Panc1 (cell line): ENCODE measurements at regions not wholly inside any gene's neighbourhood (a gene's known extent, or its start where the extent isn't known, plus 50 kb on each side); places are given as distances from the start of the nearest gene placed in this dataset.

Experiments used
- ATAC-seq: fragments of 200-7000 bp; cut with Tn5 transposase; 2 replicates; pipeline ENCODE4 v1.9.1; 2020; ENCODE audit warnings: mild to moderate bottlenecking, moderate library complexity
- BruUV-seq: library from RNA; stranded (reverse); fragments of 400-500 nt; replicated peaks from 2 replicates; lab custom pipeline; 2021; lab: Mats Ljungman, UMichigan
- CTCF ChIA-PET: fragments of 300-600 bp; sonication (Branson Sonifier 250); formaldehyde crosslinking; loops from one replicate; lab custom pipeline; 2022; ENCODE audit warnings: antibody characterized with exemption; lab: Charles Lee
- POLR2A ChIA-PET: fragments of 300-600 bp; sonication (Branson Sonifier 250); formaldehyde crosslinking; loops from one replicate; lab custom pipeline; 2022; ENCODE audit warnings: antibody characterized with exemption; lab: Charles Lee
- DNase-seq: peaks from one replicate; pipeline ENCODE4 v3.0.0-alpha.2; 2010; ENCODE audit warnings: low read depth, low spot score
- H3K27ac ChIP-seq: 2 replicates; pipeline ENCODE4 v1.5.1; 2011; ENCODE audit warnings: mild to moderate bottlenecking, low read length, inconsistent platforms
- H3K27me3 ChIP-seq: fragments of 200-500 bp; sonication (Bioruptor generic); 2 replicates; pipeline ENCODE4 v1.6.0; 2014; ENCODE audit warnings: low read length, inconsistent platforms; ENCODE audit not compliant: control insufficient read depth, insufficient read depth
- H3K36me3 ChIP-seq: fragments of 200-500 bp; sonication (Bioruptor generic); 2 replicates; pipeline ENCODE4 v1.5.1; 2014; ENCODE audit warnings: inconsistent platforms, mild to moderate bottlenecking, low read length, moderate library complexity; ENCODE audit not compliant: control insufficient read depth, insufficient read depth
- H3K4me1 ChIP-seq: 2 replicates; pipeline ENCODE4 v1.5.1; 2011; ENCODE audit warnings: inconsistent platforms, mild to moderate bottlenecking, low read length, moderate library complexity; ENCODE audit not compliant: control insufficient read depth, insufficient read depth
- H3K4me3 ChIP-seq, 2 experiments: 2 replicates each; pipeline ENCODE4 v1.5.1; 2011 to 2012; ENCODE audit warnings: low read depth in 2 of 2, low read length in 2 of 2, mild to moderate bottlenecking in 2 of 2, inconsistent platforms in 1 of 2, moderate library complexity in 1 of 2
- H3K9me3 ChIP-seq: fragments of 200-500 bp; sonication (Bioruptor generic); 2 replicates; pipeline ENCODE4 v1.5.1; 2014; ENCODE audit warnings: low read depth, mild to moderate bottlenecking, inconsistent platforms, low read length, moderate library complexity; ENCODE audit not compliant: control insufficient read depth, insufficient read depth
- POLR2AphosphoS5 ChIP-seq: IDR thresholded peaks from 2 replicates; pipeline ENCODE4 v1.6.1; 2012; ENCODE audit warnings: mild to moderate bottlenecking, low read depth, low read length, moderate library complexity
- SIN3A ChIP-seq: IDR thresholded peaks from 2 replicates; pipeline ENCODE4 v1.6.1; 2012; ENCODE audit warnings: low read depth, mild to moderate bottlenecking, low read length, moderate library complexity, borderline replicate concordance; ENCODE audit not compliant: insufficient read depth
- TCF7L2 ChIP-seq: IDR thresholded peaks from 2 replicates; pipeline ENCODE4 v1.6.1; 2011; ENCODE audit warnings: mild to moderate bottlenecking, low read depth, low read length, inconsistent platforms
- in situ Hi-C: cut with HindIII; loops from 2 replicates; pipeline ENCODE4 v1.10.0; 2016; ENCODE audit warnings: low sequenced_read_pairs, low pct_unique_long_range_greater_than_20kb
- intact Hi-C: fragments of 100-400 bp; cut with micrococcal nuclease; formaldehyde crosslinking; loops from one replicate; pipeline ENCODE4 v1.10.0; 2022; ENCODE audit not compliant: unreplicated experiment
- TF ChIP-seq, protein P1 (sequence below), 2 experiments: IDR thresholded peaks; 2 replicates each; pipeline ENCODE4 v1.6.1; 2011 to 2012; ENCODE audit warnings: low read depth in 2 of 2, control low read depth in 1 of 2, low read length in 1 of 2, mild to moderate bottlenecking in 1 of 2, moderate library complexity in 1 of 2; ENCODE audit not compliant: insufficient read depth in 1 of 2
- TF ChIP-seq, protein P2 (sequence below): fragments of 450-650 bp; IDR thresholded peaks from 2 replicates; pipeline ENCODE4 v1.5.1; 2017; ENCODE audit warnings: mild to moderate bottlenecking

GRCh38 chr1:116311193-116311592 is 61.9 kb upstream of the ATP1A1 start:
- Histone ChIP-seq H3K27me3 (no peaks in the 10 kb centered on the region), H3K36me3 (no peaks in the 10 kb centered on the region), H3K4me1 (no peaks in the 10 kb centered on the region), H3K27ac (no peak overlapping the region), H3K4me3 (no peak overlapping the region), H3K9me3 (no peaks in the 10 kb centered on the region)
- intact Hi-C loops (no loop called here), in situ Hi-C loops (no loop called here)
- CTCF ChIA-PET = no interaction called here
- ATAC-seq = no peak
- POLR2A ChIA-PET = interaction anchor here (0.5 kb wide), 1 partner anchor 9 kb away, joined by 4 read pairs; no protein-coding TSS in a partner anchor
- no peak for TF ChIP-seq POLR2AphosphoS5
- TF ChIP-seq, protein P1, sequence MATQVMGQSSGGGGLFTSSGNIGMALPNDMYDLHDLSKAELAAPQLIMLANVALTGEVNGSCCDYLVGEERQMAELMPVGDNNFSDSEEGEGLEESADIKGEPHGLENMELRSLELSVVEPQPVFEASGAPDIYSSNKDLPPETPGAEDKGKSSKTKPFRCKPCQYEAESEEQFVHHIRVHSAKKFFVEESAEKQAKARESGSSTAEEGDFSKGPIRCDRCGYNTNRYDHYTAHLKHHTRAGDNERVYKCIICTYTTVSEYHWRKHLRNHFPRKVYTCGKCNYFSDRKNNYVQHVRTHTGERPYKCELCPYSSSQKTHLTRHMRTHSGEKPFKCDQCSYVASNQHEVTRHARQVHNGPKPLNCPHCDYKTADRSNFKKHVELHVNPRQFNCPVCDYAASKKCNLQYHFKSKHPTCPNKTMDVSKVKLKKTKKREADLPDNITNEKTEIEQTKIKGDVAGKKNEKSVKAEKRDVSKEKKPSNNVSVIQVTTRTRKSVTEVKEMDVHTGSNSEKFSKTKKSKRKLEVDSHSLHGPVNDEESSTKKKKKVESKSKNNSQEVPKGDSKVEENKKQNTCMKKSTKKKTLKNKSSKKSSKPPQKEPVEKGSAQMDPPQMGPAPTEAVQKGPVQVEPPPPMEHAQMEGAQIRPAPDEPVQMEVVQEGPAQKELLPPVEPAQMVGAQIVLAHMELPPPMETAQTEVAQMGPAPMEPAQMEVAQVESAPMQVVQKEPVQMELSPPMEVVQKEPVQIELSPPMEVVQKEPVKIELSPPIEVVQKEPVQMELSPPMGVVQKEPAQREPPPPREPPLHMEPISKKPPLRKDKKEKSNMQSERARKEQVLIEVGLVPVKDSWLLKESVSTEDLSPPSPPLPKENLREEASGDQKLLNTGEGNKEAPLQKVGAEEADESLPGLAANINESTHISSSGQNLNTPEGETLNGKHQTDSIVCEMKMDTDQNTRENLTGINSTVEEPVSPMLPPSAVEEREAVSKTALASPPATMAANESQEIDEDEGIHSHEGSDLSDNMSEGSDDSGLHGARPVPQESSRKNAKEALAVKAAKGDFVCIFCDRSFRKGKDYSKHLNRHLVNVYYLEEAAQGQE (IDR thresholded peaks at IDR 0.05; ENCODE audit: insufficient read depth in 1 of 2, low read depth in 2 of 2, low read length in 1 of 2) = no peak
- TF ChIP-seq TCF7L2 = no peak
- TF ChIP-seq SIN3A = no peak
- TF ChIP-seq, protein P2, sequence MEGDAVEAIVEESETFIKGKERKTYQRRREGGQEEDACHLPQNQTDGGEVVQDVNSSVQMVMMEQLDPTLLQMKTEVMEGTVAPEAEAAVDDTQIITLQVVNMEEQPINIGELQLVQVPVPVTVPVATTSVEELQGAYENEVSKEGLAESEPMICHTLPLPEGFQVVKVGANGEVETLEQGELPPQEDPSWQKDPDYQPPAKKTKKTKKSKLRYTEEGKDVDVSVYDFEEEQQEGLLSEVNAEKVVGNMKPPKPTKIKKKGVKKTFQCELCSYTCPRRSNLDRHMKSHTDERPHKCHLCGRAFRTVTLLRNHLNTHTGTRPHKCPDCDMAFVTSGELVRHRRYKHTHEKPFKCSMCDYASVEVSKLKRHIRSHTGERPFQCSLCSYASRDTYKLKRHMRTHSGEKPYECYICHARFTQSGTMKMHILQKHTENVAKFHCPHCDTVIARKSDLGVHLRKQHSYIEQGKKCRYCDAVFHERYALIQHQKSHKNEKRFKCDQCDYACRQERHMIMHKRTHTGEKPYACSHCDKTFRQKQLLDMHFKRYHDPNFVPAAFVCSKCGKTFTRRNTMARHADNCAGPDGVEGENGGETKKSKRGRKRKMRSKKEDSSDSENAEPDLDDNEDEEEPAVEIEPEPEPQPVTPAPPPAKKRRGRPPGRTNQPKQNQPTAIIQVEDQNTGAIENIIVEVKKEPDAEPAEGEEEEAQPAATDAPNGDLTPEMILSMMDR = no peak
- no peak for DNase-seq
- no TSS peak for BruUV-seq

DNA sequence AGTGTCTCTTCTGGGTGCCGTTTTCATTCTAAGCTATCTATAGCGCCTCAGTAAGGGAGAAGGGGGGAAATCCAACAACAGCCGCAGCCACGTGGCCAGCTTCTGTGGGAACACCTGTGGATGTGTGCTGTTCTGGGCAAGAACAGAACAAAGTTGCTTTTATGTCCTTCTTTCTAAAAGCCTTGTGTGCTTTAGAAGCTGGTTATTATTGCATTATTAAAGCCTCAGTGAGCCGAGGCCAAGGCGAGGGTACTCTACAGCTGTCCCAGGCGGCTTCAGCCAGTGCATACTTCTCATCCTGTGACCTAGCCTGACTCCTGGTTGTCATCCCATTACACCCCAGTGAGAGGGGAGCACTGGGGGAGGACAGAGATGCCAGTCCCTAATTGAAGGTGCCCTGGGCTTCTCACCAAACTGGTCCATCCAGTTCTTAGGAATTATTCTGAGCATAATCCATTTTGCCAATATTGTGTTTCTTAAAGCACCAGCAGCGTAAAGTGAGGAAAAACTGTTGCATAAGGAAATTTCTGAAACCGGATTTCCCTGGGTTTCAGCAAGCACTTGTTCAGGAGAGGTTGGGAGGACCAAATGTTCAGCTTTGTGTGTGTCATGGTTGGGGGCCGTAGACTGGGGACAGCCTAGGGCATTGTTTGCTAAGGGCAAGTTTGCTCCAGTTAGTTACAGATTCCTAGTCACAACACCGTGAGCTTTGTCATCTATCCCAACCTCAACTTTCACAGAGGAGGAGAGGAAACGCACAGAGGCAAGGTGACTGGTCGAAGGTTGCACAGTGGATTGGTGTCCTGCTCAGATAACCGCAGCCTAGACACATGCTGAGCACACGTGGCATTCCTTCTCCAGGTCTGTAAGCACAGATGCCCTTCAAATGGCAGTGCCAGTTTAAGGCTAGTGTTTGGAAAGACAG is 61.0 kb upstream of the ATP1A1 start:
- ChIA-PET POLR2A (no interaction called here), CTCF (no interaction called here)
- ATAC-seq = no peak
- H3K4me3 ChIP-seq = no peak overlapping the region
- H3K9me3 ChIP-seq = no peaks in the 10 kb centered on the region
- H3K36me3 ChIP-seq = no peaks in the 10 kb centered on the region
- no TSS peak for BruUV-seq
- no peak overlapping the region for H3K27ac ChIP-seq
- H3K27me3 ChIP-seq = no peaks in the 10 kb centered on the region
- TF ChIP-seq TCF7L2 (no peak), SIN3A (no peak), POLR2AphosphoS5 (no peak)
- TF ChIP-seq, protein P2 = no peak
- TF ChIP-seq, protein P1 (IDR thresholded peaks at IDR 0.05; ENCODE audit: insufficient read depth in 1 of 2, low read depth in 2 of 2, low read length in 1 of 2) = no peak
- no peak for DNase-seq
- in situ Hi-C loops = no loop called here
- H3K4me1 ChIP-seq = no peaks in the 10 kb centered on the region
- intact Hi-C loops = no loop called here
